ENCODE measurements at regions not wholly inside any gene's neighbourhood (a gene's known extent, or its start where the extent isn't known, plus 50 kb on each side); places are given as distances from the start of the nearest gene placed in this dataset.

DNA sequence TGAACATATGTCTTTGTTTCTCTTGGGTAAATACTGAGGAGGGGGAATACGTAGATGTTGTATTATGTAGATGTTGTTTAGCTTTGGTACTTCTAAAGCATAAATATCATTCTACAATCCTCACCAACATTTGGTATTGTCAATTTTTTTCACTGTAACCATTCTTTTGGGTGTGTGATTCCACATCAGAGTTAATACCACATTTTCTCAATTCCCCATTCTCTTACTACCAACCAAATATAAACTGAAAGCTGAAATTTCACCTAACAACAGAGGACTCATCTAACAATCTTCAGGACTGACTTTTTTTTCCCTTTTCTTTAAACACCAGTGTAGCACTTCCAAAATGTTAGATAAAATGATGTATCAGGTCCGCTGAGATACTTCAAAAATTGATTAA, 120.7 kb upstream of the RIOK3 start:
- intact Hi-C loops (cut with micrococcal nuclease) = no loop called here
- Mint-ChIP-seq H3K27me3 (no peaks in the 10 kb centered on the region), H3K9me3 (no peaks in the 10 kb centered on the region), H3K36me3 (ENCODE audit: low read depth) (no peaks in the 10 kb centered on the region), H3K4me1 (ENCODE audit: low read depth) (no peaks in the 10 kb centered on the region), H3K27ac (no peak overlapping the region), H3K4me3 (no peak overlapping the region)

GRCh38 chr18:23333827-23334226, 119.3 kb upstream of the RIOK3 start:
- no peaks in the 10 kb centered on the region for H3K4me1 Mint-ChIP-seq (ENCODE audit: low read depth)
- H3K27me3 Mint-ChIP-seq = no peaks in the 10 kb centered on the region
- no peaks in the 10 kb centered on the region for H3K36me3 Mint-ChIP-seq (ENCODE audit: low read depth)
- intact Hi-C loops (cut with micrococcal nuclease) = no loop called here
- no peak overlapping the region for H3K27ac Mint-ChIP-seq
- no peak overlapping the region for H3K4me3 Mint-ChIP-seq
- no peaks in the 10 kb centered on the region for H3K9me3 Mint-ChIP-seq

- Mint-ChIP-seq H3K27me3 (no peaks in the 10 kb centered on the region), H3K4me1 (ENCODE audit: low read depth) (no peaks in the 10 kb centered on the region), H3K36me3 (ENCODE audit: low read depth) (no peaks in the 10 kb centered on the region), H3K4me3 (no peak overlapping the region), H3K9me3 (no peaks in the 10 kb centered on the region), H3K27ac (no peak overlapping the region)
- intact Hi-C loops (cut with micrococcal nuclease) = no loop called here
Measured at GRCh38 chr18:23334569-23334968, 118.5 kb upstream of the RIOK3 start.

DNA sequence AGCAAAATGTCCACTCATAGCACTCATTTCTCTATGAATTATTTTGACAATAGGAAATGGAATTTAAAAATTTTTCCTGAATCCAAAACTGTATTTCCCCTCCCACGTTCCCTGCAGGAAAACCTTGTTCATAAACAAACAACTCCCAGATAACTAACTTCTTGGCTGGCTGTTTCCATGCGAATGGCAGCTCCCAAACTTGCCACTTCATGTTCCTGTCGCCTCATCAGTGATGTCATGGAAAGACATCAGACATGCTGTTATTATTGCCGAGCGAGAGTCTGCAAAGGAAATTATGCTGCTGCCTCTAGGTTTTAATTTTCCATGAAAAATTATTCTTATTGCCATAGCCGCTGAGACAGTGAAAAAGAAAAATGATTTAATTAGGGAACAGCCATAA, 117.0 kb upstream of the RIOK3 start:
- H3K4me3 Mint-ChIP-seq = no peak overlapping the region
- no peaks in the 10 kb centered on the region for H3K9me3 Mint-ChIP-seq
- intact Hi-C loops (cut with micrococcal nuclease) = no loop called here
- H3K4me1 Mint-ChIP-seq (ENCODE audit: low read depth) = no peaks in the 10 kb centered on the region
- H3K27me3 Mint-ChIP-seq = no peaks in the 10 kb centered on the region
- no peak overlapping the region for H3K27ac Mint-ChIP-seq
- H3K36me3 Mint-ChIP-seq (ENCODE audit: low read depth) = no peaks in the 10 kb centered on the region

- no peaks in the 10 kb centered on the region for H3K9me3 Mint-ChIP-seq
Measured at GRCh38 chr18:23337599-23338444, 115.3 kb upstream of the RIOK3 start.

GRCh38 chr18:23340661-23341060, 112.4 kb upstream of the RIOK3 start:
- intact Hi-C loops (cut with micrococcal nuclease) = no loop called here
- Mint-ChIP-seq H3K9me3 (no peaks in the 10 kb centered on the region), H3K27ac (no peak overlapping the region), H3K4me1 (ENCODE audit: low read depth) (no peaks in the 10 kb centered on the region), H3K4me3 (no peak overlapping the region), H3K27me3 (no peaks in the 10 kb centered on the region), H3K36me3 (ENCODE audit: low read depth) (no peaks in the 10 kb centered on the region)

More at GRCh38 chr18:23337599-23338444, 115.3 kb upstream of the RIOK3 start:
- Mint-ChIP-seq H3K27ac (no peak overlapping the region), H3K36me3 (ENCODE audit: low read depth) (no peaks in the 10 kb centered on the region), H3K27me3 (no peaks in the 10 kb centered on the region), H3K4me1 (ENCODE audit: low read depth) (no peaks in the 10 kb centered on the region), H3K4me3 (no peak overlapping the region)
- intact Hi-C loops (cut with micrococcal nuclease) = no loop called here

GRCh38 chr18:23341383-23341782, 111.7 kb upstream of the RIOK3 start:
- no peaks in the 10 kb centered on the region for H3K4me1 Mint-ChIP-seq (ENCODE audit: low read depth)
- intact Hi-C loops (cut with micrococcal nuclease) = no loop called here
- H3K27me3 Mint-ChIP-seq = no peaks in the 10 kb centered on the region
- H3K36me3 Mint-ChIP-seq (ENCODE audit: low read depth) = no peaks in the 10 kb centered on the region
- no peaks in the 10 kb centered on the region for H3K9me3 Mint-ChIP-seq
- H3K27ac Mint-ChIP-seq = no peak overlapping the region
- no peak overlapping the region for H3K4me3 Mint-ChIP-seq

DNA sequence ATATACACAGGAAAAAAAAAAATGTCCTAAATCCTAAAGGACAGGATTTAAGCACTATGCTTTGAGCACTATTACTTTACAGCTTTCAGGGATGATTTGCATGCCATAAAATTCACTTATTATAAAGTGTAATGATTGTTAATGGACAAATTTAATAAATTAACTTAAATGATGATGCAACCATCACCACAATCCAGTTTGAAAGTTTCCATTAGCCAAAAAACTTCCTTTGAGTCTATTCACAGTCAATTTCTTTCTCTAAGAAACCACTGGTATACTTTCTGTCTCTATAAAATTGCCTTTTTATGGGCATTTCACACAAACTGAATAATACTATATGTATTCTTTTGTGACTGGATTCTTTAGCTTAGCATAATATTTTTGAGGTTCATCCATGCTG, 111.1 kb upstream of the RIOK3 start:
- Mint-ChIP-seq H3K9me3 (no peaks in the 10 kb centered on the region), H3K27me3 (no peaks in the 10 kb centered on the region), H3K36me3 (ENCODE audit: low read depth) (no peaks in the 10 kb centered on the region), H3K27ac (no peak overlapping the region), H3K4me1 (ENCODE audit: low read depth) (no peaks in the 10 kb centered on the region), H3K4me3 (no peak overlapping the region)
- intact Hi-C loops (cut with micrococcal nuclease) = no loop called here

DNA sequence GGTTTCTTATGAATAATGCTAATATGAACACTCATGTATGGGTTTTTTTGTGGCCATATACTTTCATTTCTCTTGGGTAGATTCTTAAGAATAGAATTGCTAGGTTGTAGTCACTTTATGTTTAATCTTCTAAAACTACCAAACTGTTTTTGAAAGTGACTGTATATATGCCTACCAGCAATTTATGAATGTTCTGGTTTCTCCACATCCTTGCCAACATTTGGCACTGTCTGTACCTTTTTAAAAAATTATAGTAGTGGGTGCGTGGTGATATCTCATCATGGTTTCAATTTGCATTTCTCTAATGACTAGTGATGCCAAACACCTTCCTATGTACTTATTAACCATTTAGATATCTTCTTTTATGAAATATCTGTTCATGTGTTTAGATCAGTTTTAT, 110.6 kb upstream of the RIOK3 start:
- intact Hi-C loops (cut with micrococcal nuclease) = no loop called here
- H3K36me3 Mint-ChIP-seq (ENCODE audit: low read depth) = no peaks in the 10 kb centered on the region
- H3K4me3 Mint-ChIP-seq = no peak overlapping the region
- no peak overlapping the region for H3K27ac Mint-ChIP-seq
- H3K9me3 Mint-ChIP-seq = no peaks in the 10 kb centered on the region
- H3K4me1 Mint-ChIP-seq (ENCODE audit: low read depth) = no peaks in the 10 kb centered on the region
- no peaks in the 10 kb centered on the region for H3K27me3 Mint-ChIP-seq

GRCh38 chr18:23350188-23350587, 102.9 kb upstream of the RIOK3 start:
- Mint-ChIP-seq H3K36me3 (ENCODE audit: low read depth) (peaks cover 21% of the 10 kb centered on the region), H3K27ac (no peak overlapping the region), H3K27me3 (no peaks in the 10 kb centered on the region), H3K4me3 (no peak overlapping the region), H3K4me1 (ENCODE audit: low read depth) (peaks cover 2% of the 10 kb centered on the region), H3K9me3 (peaks cover 11% of the 10 kb centered on the region)
- intact Hi-C loops (cut with micrococcal nuclease) = no loop called here

DNA sequence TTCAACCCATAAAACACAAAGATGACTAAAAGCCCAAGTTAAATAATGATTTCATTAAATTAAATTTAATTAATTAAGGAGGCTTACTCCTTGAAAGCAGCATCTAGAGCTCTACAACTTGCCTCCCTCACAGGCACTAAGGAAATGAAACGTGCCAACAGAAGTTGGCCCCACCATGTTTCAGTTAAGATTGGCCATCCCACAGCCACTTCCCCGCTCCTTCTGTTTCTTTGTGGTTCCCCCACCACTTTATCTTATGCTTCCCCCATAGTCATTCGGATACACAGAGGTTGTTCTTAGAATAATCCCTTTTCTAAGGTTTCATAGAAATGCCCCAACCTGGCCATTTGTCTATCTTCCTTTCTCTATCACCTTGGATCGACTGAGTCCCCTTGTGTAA, 101.6 kb upstream of the RIOK3 start:
- peaks cover 4% of the 10 kb centered on the region for H3K4me1 Mint-ChIP-seq (ENCODE audit: low read depth)
- H3K9me3 Mint-ChIP-seq = peaks cover 11% of the 10 kb centered on the region
- intact Hi-C loops (cut with micrococcal nuclease) = no loop called here
- no peaks in the 10 kb centered on the region for H3K27me3 Mint-ChIP-seq
- H3K4me3 Mint-ChIP-seq = no peak overlapping the region
- peaks cover 28% of the 10 kb centered on the region for H3K36me3 Mint-ChIP-seq (ENCODE audit: low read depth)
- no peak overlapping the region for H3K27ac Mint-ChIP-seq

- Mint-ChIP-seq H3K27ac (no peak overlapping the region), H3K4me3 (no peak overlapping the region), H3K36me3 (ENCODE audit: low read depth) (peaks cover 28% of the 10 kb centered on the region), H3K4me1 (ENCODE audit: low read depth) (peaks cover 5% of the 10 kb centered on the region), H3K9me3 (peaks cover 11% of the 10 kb centered on the region), H3K27me3 (no peaks in the 10 kb centered on the region)
- intact Hi-C loops (cut with micrococcal nuclease) = no loop called here
Measured at GRCh38 chr18:23352042-23352441, 101.0 kb upstream of the RIOK3 start.

- no peak overlapping the region for H3K4me3 Mint-ChIP-seq
- H3K36me3 Mint-ChIP-seq (ENCODE audit: low read depth) = peaks cover 28% of the 10 kb centered on the region
- peaks cover 19% of the 10 kb centered on the region for H3K4me1 Mint-ChIP-seq (ENCODE audit: low read depth)
- peaks cover 4% of the 10 kb centered on the region for H3K27me3 Mint-ChIP-seq
- intact Hi-C loops (cut with micrococcal nuclease) = no loop called here
- peaks cover 11% of the 10 kb centered on the region for H3K9me3 Mint-ChIP-seq
- H3K27ac Mint-ChIP-seq = no peak overlapping the region
Measured at GRCh38 chr18:23353459-23353858, 99.6 kb upstream of the RIOK3 start.

- peaks cover 6% of the 10 kb centered on the region for H3K9me3 Mint-ChIP-seq
- H3K27ac Mint-ChIP-seq = no peak overlapping the region
- intact Hi-C loops (cut with micrococcal nuclease) = no loop called here
- H3K4me1 Mint-ChIP-seq (ENCODE audit: low read depth) = peaks cover 25% of the 10 kb centered on the region
- H3K36me3 Mint-ChIP-seq (ENCODE audit: low read depth) = peaks cover 19% of the 10 kb centered on the region
- H3K4me3 Mint-ChIP-seq = no peak overlapping the region
- peaks cover 5% of the 10 kb centered on the region for H3K27me3 Mint-ChIP-seq
Measured at GRCh38 chr18:23354625-23355024, 98.5 kb upstream of the RIOK3 start.

DNA sequence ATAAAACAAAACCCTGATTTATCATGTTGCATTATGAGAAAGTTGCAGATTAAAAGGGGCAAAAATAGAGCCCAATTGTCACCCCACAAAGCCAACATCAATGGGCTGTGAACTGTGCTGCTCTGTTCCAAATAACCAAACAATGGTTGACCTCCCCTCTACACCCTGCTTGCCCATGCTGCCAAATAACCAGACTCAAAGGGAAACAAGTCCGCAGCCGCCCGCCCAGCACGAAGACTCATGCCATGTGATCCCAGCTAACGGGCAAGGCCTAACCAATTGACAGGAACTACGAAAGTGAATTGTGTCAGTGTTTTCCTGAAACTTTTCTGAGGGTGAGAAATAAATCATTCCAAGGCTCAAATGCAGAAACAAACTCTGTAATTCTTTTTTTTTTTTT, 97.9 kb upstream of the RIOK3 start:
- Mint-ChIP-seq H3K4me3 (no peak overlapping the region), H3K27ac (no peak overlapping the region), H3K9me3 (peaks cover under 1% of the 10 kb centered on the region), H3K4me1 (ENCODE audit: low read depth) (peaks cover 25% of the 10 kb centered on the region), H3K27me3 (peaks cover 5% of the 10 kb centered on the region), H3K36me3 (ENCODE audit: low read depth) (peaks cover 13% of the 10 kb centered on the region)
- intact Hi-C loops (cut with micrococcal nuclease) = no loop called here
